GM18873 (cell line): ENCODE measurements at regions not wholly inside any gene's neighbourhood (a gene's known extent, or its start where the extent isn't known, plus 50 kb on each side); places are given as distances from the start of the nearest gene placed in this dataset.
A peak's percentile ranks its signal among the peaks of the same experiment; 100 is the strongest.
"Not testable (repeated sequence)": the region's sequence is repeated elsewhere in the genome, so short reads cannot be mapped to it uniquely, and the experiment has no call there.

Experiments
- ATAC-seq: cut with Tn5 transposase; IDR thresholded peaks from one replicate; pipeline ENCODE4 v1.9.1; 2021; ENCODE audit warnings: mild to moderate bottlenecking, moderate library complexity, moderate number of reproducible peaks; ENCODE audit not compliant: unreplicated experiment, low FRiP score

DNA sequence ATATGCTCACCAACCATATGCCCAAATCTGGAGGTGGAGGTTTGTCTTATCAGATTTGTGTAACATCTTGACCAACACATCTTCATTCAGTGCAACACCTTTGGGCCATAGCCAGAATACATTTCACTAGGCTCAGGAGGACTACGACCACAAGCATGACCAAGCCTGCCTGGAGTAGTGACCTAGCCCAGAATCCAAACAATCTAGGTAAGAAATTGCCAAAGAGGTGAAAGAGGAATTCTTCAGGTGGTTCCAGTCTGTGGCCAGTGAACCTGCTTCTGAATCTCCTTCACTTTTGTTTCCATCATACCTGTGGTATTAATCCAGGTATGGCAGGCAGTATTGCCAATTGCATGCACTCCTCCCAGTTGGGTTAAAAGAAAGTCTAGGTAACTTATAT lies 112.8 kb upstream of the RAB18 start:
- ATAC-seq: no peak

GRCh38 chr10:27390681-27391080 lies 113.4 kb upstream of the RAB18 start:
- ATAC-seq: no peak

DNA sequence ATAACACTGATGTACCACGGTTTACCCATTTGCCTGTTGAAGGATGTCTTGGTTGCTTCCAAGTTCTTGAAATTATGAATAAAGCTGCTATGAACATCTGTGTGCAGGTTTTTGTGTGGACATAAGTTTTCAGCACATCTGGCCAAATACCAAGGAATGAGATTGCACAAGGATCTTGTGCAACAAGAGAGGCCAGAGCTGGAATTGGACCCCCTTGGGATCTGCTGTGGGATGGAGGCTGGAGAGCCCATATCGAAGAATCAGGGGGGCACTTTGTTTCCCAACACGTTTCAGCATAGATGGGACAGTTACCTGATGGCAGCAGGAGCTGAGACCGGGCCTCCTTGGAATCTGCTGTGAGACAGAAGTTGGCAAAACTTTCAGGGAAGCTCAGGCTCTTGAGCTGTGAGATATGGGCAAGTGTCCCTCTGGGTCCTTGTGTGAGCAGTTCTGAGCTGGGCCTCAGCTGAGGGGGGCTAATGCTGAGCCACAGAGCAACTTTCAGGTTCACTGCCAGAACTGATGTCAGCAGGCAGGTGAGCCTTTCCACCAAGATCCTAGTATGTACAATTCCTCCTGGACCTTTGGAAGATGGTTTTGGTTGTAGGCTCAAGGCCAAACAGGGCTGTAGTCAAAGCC lies 115.2 kb upstream of the RAB18 start:
- no peak for ATAC-seq

DNA sequence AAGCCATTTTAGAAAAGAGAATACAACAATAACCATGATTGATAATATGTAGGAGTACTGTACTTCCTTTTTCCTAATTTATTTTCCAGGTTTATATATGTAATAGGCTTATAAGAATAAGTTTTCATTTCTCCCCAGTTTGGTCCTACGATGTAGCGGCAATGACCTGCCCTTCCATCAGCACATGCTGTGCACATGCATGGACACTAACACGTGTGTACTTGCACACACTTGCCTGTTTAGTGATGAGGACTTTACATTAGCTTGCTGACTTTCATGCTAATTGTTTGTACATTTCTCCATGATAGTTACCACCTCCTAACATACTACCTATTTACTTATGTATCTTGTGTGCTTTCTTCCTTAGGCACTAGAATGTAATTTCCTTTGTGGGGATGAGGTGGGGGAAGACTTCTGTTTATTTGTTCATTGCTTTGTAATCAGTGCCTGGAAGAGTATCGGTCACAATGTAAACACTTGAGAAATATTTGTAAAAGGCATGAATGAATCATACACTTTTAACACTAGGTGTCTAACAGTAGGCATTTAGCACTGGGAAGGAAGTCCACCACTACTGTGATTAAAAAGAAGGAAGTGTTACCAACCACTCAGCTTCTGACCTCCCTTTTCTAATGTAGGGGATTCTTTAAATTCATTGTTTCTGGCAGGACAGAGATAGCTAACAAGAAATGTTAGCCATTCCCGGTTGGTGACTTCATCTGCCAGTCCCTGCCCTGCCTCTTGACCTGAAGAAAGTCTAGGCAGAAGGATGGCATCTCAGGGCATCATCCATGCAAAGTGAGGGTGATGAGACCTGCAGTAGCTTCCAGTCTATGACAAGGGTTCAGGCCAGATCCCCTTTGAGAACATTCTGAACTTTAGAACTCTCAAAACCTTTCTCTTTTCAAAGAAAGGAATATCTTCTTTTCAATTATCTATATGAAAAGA lies 120.2 kb upstream of the RAB18 start:
- no peak for ATAC-seq

GRCh38 chr10:27382176-27382575 lies 121.9 kb upstream of the RAB18 start:
- ATAC-seq: no peak

DNA sequence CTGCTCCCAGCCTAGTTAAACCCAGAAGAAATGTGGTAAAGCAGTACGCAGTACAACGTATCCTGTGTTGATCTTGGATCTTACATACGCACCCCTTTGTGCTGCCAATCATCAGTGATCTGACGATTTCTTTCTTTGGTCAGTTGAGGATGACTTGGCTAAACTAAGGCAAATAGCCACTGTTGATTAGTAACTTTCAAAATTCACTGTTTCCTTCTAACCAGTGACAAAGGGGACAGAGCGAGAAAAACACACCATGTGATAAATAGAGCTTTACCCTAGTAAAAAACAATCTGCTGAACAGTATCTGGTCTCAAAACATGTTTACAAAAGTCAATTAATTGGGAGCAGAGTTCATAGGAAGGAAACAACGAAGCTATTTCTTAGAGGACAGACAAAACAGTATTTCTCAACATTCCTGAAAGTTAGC lies 123.2 kb upstream of the RAB18 start:
- no peak for ATAC-seq

GRCh38 chr10:27379041-27379440 lies 125.1 kb upstream of the RAB18 start:
- not testable (repeated sequence) for ATAC-seq

DNA sequence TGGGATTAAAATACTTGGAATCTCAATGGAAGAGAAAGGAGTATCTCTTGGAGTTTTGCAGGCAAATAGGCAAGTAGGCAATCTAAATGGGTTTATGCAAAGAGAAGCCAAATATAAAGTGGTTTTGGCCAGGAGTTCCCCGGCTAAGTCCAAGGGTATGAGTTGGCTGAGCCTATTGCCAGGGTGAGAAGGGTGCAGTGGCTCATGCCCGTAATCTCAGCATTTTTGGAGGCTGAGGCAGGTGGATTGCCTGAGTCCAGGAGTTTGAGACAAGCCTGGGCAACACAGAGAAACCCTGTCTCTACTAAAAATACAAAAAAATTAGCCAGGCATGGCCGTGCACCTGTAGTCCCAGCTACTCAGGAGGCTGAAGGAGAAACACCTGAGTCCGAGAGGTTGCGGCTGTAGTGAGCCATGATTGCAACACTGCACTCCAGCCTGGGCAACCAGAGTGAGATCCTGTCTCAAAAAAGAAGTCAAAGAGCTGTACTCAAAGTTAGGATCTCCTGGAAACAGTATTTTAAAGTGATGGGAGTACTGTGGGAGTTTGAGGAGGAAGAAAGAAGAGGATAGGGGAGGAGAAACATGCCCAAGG lies 130.4 kb upstream of the RAB18 start:
- no peak for ATAC-seq

DNA sequence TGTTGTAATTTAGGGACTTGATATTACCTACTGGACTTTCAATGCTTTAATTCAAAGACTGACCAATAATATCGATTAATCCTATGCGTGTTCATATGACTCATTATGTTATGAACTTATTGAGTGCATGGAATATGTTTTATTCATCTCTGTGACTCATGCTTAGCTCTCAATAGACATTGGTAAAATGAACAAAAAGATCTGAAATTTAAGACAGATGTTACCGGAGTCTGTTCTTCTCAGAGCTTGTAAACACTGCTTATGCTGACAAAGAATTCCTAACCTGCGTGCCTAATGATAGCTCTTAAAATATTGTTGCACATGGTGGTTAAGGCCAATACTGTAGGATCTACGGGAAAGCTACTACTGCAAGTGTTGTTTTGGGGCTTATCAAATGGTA lies 131.5 kb upstream of the ACBD5 start:
- ATAC-seq: no peak

DNA sequence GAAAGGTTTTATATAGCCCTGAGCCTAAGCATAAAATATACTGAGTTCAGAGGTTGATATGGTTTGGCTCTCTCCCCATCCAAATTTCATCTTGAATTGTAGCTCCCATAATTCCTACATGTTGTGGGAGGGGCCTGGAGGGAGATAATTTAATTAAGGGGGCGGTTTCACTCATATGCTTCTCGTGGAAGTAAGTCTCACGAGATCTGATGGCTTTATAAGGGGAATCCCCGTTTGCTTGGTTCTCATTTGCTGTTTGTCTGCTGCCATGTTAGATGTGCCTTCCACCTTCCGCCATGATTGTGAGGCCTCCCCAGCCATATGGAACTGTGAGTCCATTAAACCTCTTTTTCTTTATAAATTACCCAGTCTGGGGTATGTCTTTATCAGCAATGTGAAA lies 130.8 kb upstream of the ACBD5 start:
- not testable (repeated sequence) for ATAC-seq

GRCh38 chr10:27369880-27370279 lies 129.3 kb upstream of the ACBD5 start:
- no peak for ATAC-seq

- ATAC-seq: no peak
Observed at GRCh38 chr10:27368706-27369105, 128.1 kb upstream of the ACBD5 start.

DNA sequence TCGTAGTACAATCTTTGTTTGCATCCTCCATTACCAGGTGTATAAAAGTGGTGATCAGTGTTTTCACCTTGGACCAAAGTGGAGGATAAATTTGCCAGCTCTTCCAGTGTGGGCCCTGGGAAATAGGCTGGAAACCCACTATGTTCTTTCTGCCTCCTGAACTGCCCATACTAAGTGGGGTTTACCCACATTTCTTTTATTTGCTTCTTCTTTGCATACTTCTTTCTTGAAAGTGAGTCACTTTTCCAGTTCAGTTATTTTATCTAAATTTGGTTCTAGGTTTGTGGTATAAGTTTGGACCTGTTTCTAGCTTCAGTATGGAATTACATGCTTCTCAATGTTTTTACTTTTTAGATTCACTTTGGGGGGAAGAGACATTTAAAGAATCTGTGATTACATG lies 126.2 kb upstream of the ACBD5 start:
- ATAC-seq: no peak

GRCh38 chr10:27364028-27364427 lies 123.4 kb upstream of the ACBD5 start:
- no peak for ATAC-seq

DNA sequence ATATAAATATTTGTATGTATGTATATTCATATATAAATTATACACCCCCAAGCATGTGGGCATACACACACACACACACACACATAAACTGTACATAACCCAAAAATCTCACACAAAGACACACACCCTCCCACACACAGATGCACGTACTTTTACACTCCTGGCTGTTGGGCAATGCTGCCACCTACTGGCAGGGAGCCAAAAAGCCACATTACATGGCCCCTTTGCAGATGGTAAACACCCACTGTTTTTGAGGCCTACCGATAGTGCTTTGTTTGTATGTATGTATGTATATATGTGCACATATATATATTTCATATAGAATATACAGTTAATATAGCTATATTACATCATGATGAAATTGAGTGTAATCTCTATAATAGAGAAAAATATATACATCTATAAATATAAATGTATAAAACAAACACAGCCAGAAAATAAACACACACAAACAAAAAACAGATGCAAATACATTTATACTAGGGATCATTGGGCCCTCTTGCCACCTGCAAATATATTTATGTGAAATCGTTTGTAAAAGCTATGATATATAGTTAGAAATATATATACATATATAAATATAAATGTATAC lies 120.1 kb upstream of the ACBD5 start:
- peak; percentile 83 for ATAC-seq

GRCh38 chr10:27359792-27360355 lies 119.3 kb upstream of the ACBD5 start:
- ATAC-seq: no peak

DNA sequence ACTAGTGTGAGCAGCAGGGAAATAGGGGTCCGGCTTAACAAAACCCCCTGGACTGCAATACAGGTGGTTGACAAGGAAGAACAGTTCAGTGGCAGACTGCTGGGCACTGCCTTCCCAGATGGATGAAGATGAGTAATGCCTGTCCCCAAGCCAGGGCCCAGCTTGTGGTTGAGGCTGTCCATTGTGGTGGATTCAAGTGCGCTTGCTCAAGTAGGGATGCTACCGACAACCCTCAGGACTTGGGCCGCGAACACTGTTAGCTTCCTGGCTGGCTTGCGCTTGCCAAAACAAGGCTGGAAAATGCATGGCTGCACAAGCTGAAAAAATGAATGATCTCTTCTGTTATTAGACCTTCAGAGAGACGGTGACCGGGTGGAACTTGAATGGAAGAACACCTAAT lies 116.1 kb upstream of the ACBD5 start:
- no peak for ATAC-seq

- no peak for ATAC-seq
Observed at GRCh38 chr10:27355918-27356573, 115.4 kb upstream of the ACBD5 start.

DNA sequence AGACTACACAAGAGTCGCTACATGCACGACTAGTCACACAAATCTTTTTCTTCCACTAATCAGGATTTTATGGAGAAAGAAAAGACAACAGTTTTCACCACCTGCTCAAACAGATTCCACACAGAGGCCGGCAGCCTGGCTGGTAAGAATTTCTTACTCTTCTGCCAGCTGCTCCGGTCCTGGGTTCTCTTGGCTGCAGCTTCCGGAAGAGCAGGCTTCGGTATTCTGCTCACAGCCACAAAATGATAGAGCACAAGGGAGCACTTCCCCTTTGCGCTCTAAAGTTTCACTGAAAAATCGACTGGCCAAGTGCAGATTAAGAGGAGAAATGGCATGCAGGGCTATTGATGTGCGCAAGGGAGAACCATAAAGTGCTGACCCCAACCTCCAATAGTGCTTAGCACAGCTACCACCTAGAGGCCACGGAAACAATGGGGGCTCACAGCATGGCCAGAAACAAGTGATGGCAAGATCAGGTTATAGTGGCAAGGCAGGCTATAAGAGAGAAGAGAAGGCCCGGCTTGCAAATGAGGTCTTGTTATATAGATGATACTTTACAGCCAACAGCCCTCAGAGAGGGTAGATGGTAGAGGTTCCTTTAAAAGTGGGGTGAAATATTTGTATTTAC lies 114.2 kb upstream of the ACBD5 start:
- ATAC-seq: peak; percentile 92

DNA sequence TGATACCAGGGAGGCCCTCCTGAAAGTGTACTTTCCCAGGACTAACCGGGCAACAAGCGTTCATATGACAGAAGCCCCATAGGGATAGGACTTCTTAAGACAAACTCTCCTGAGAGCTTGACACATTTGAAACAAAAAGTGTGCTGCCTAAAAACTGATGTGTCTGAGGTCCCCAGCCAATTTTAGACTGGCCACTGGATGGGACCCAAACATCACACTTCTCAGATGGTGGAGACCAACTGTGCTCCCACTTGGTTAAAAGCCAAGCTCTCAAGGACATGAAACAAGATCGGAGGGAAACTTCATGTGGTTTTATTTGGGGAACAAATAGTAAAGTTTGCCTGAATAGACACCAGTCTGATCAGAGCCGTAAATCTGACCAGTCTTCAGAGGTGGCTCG lies 113.5 kb upstream of the ACBD5 start:
- ATAC-seq: not testable (repeated sequence)
